ENCODE measurements at regions not wholly inside any gene's neighbourhood (a gene's known extent, or its start where the extent isn't known, plus 50 kb on each side); places are given as distances from the start of the nearest gene placed in this dataset.
"Not testable (repeated sequence)": the region's sequence is repeated elsewhere in the genome, so short reads cannot be mapped to it uniquely, and the experiment has no call there.

GRCh38 chrX:144722307-144722706 is 525.0 kb upstream of the SPANXN1 start:
- no peaks in the 10 kb centered on the region for H3K36me3 ChIP-seq
- TF ChIP-seq CTCF (IDR thresholded peaks at IDR 0.05; ENCODE audit: low read depth, low read length): no peak
- no peak overlapping the region for H3K4me3 ChIP-seq
- no peak overlapping the region for H3K27ac ChIP-seq
- H3K27me3 ChIP-seq: no peaks in the 10 kb centered on the region
- no peaks in the 10 kb centered on the region for H3K4me1 ChIP-seq (ENCODE audit: low read depth)
- no peak for DNase-seq (ENCODE audit: low read depth in 1 of 2, low spot score in 1 of 2)
- no peaks in the 10 kb centered on the region for H3K9me3 ChIP-seq (ENCODE audit: low read depth)

GRCh38 chrX:144730471-144730870 is 516.8 kb upstream of the SPANXN1 start:
- no peaks in the 10 kb centered on the region for H3K9me3 ChIP-seq (ENCODE audit: low read depth)
- no peak for TF ChIP-seq CTCF (IDR thresholded peaks at IDR 0.05; ENCODE audit: low read depth, low read length)
- peak in 1 of 2 donors; percentile 3 for DNase-seq (ENCODE audit: low read depth in 1 of 2, low spot score in 1 of 2)
- no peaks in the 10 kb centered on the region for H3K4me1 ChIP-seq (ENCODE audit: low read depth)
- H3K27ac ChIP-seq: no peak overlapping the region
- H3K36me3 ChIP-seq: no peaks in the 10 kb centered on the region
- H3K27me3 ChIP-seq: no peaks in the 10 kb centered on the region
- no peak overlapping the region for H3K4me3 ChIP-seq

- no peaks in the 10 kb centered on the region for H3K27me3 ChIP-seq
- no peaks in the 10 kb centered on the region for H3K36me3 ChIP-seq
- no peaks in the 10 kb centered on the region for H3K9me3 ChIP-seq (ENCODE audit: low read depth)
- no peak for TF ChIP-seq CTCF (IDR thresholded peaks at IDR 0.05; ENCODE audit: low read depth, low read length)
- no peaks in the 10 kb centered on the region for H3K4me1 ChIP-seq (ENCODE audit: low read depth)
- H3K27ac ChIP-seq: no peak overlapping the region
- H3K4me3 ChIP-seq: no peak overlapping the region
- no peak for DNase-seq (ENCODE audit: low read depth in 1 of 2, low spot score in 1 of 2)
Measured at GRCh38 chrX:144732588-144732987, 514.7 kb upstream of the SPANXN1 start.

GRCh38 chrX:144738246-144738645 is 509.1 kb upstream of the SPANXN1 start:
- DNase-seq (ENCODE audit: low read depth in 1 of 2, low spot score in 1 of 2): no peak
- no peak for TF ChIP-seq CTCF (IDR thresholded peaks at IDR 0.05; ENCODE audit: low read depth, low read length)

GRCh38 chrX:144768540-144768939 is 478.8 kb upstream of the SPANXN1 start:
- TF ChIP-seq CTCF (IDR thresholded peaks at IDR 0.05; ENCODE audit: low read depth, low read length): no peak
- Histone ChIP-seq H3K36me3 (no peaks in the 10 kb centered on the region), H3K4me1 (ENCODE audit: low read depth) (no peaks in the 10 kb centered on the region), H3K9me3 (ENCODE audit: low read depth) (no peaks in the 10 kb centered on the region), H3K27me3 (no peaks in the 10 kb centered on the region), H3K27ac (no peak overlapping the region), H3K4me3 (no peak overlapping the region)
- DNase-seq (ENCODE audit: low read depth in 1 of 2, low spot score in 1 of 2): no peak

More at GRCh38 chrX:144738246-144738645, 509.1 kb upstream of the SPANXN1 start:
- Histone ChIP-seq H3K4me1 (ENCODE audit: low read depth) (no peaks in the 10 kb centered on the region), H3K36me3 (no peaks in the 10 kb centered on the region), H3K27me3 (no peaks in the 10 kb centered on the region), H3K9me3 (ENCODE audit: low read depth) (no peaks in the 10 kb centered on the region), H3K4me3 (no peak overlapping the region), H3K27ac (no peak overlapping the region)

- not testable (repeated sequence) for DNase-seq (ENCODE audit: low read depth in 1 of 2, low spot score in 1 of 2); H3K9me3 ChIP-seq (ENCODE audit: low read depth); H3K4me1 ChIP-seq (ENCODE audit: low read depth); H3K4me3 ChIP-seq; H3K27me3 ChIP-seq; H3K36me3 ChIP-seq; H3K27ac ChIP-seq
Measured at GRCh38 chrX:144783528-144783927, 463.8 kb upstream of the SPANXN1 start.

All from cardiac muscle cell (in vitro differentiated cells and primary cell).